ENCODE measurements at regions not wholly inside any gene's neighbourhood (a gene's known extent, or its start where the extent isn't known, plus 50 kb on each side); places are given as distances from the start of the nearest gene placed in this dataset.

DNA sequence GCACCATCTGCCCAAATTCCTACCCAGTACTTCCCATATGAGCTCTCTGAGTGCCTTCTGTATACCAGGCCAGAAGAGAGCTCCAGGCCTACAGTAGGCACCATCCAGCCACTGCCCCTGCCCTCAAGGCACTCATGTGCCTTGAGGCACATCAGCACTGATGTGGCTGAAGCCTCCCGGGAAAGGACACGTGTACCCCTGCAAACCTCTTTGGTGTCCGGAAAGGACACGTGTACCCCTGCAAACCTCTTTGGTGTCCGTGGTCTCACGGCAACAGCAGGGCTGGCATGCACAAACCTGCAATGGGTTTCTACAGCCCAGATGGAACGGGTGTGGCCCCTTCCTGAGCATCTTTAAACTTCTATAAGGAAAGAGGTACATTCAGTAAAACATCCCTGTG, 209.4 kb upstream of the IGF1R start (continued):
- TF ChIP-seq JUND (IDR thresholded peaks at IDR 0.05), result no peak

DNA sequence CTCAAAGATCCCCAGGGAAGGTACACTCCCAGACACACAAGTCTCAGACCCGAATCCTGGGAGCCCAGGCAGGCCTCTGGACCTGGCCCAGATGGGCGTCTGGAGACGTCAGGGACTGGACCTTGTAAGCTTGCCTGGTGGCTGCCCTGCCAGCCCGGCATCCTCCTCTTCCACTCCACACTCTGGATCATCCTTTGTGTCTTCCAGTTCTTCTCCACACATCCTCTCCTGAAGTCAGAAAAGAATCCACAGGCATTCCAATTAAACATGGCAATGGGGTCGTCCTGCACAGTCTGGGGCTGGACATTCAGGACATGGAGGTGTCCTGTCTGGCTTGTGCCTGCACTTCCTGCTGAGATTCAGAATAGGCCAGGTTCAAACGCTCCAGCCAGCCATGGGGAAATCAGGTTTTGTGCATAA, 208.8 kb upstream of the IGF1R start:
- Histone ChIP-seq H2AFZ (ENCODE audit: low read depth, low read length, poor library complexity, severe bottlenecking) (no peak overlapping the region), H3K36me3 (ENCODE audit: control insufficient read depth in 1 of 2, insufficient read depth in 2 of 2, low read length in 2 of 2) (no peaks in the 10 kb centered on the region), H3K9ac (ENCODE audit: low read length) (no peak overlapping the region), H3K4me1 (ENCODE audit: control insufficient read depth in 1 of 2, insufficient read depth in 2 of 2, low read length in 2 of 2) (no peaks in the 10 kb centered on the region; a peak in 1 of 4 replicates), H3K79me2 (ENCODE audit: insufficient read depth, low read length) (no peaks in the 10 kb centered on the region), H3K9me3 (ENCODE audit: control insufficient read depth in 1 of 2, insufficient read depth in 1 of 2, low read depth in 1 of 2, low read length in 2 of 2) (no peaks in the 10 kb centered on the region), H3K9me2 (ENCODE audit: insufficient read depth) (no peaks in the 10 kb centered on the region), H3K4me2 (ENCODE audit: low read length) (no peak overlapping the region), H3K4me3 (replicated peaks in 1 of 2; ENCODE audit: low read depth in 1 of 2, low read length in 2 of 2) (no peak overlapping the region), H4K20me1 (ENCODE audit: insufficient read depth) (no peaks in the 10 kb centered on the region), H3K27me3 (ENCODE audit: insufficient read depth, low read length) (0 out of 2 replicates have a peak, but pooled peaks cover 5% of the 10 kb centered on the region), H3K27ac (ENCODE audit: low read depth, low read length) (no peak overlapping the region)
- RAD21 ChIA-PET (ENCODE audit: low non-redundant PET in 1 of 2, low total read pairs in 2 of 2, uncharacterized antibody in 2 of 2, unreplicated experiment in 2 of 2), result no interaction called here
- CTCF ChIA-PET, result no interaction called here
- intact Hi-C loops (cut with micrococcal nuclease), result no loop called here
- DNase-seq (ENCODE audit: low read depth, low spot score), result no peak
- no peak for TF ChIP-seq SIN3A (IDR thresholded peaks at IDR 0.05; ENCODE audit: low read depth)
- TF ChIP-seq JUND (IDR thresholded peaks at IDR 0.05), result no peak
- no peak for TF ChIP-seq ZFX (IDR thresholded peaks at IDR 0.05)
- TF ChIP-seq CEBPB (IDR thresholded peaks at IDR 0.05; ENCODE audit: low read depth), result no peak
- no peak for TF ChIP-seq ELF1 (IDR thresholded peaks at IDR 0.05; ENCODE audit: borderline replicate concordance, low read depth)
- no peak for TF ChIP-seq CBX3 (IDR thresholded peaks at IDR 0.05; ENCODE audit: low read depth)
- no peak for TF ChIP-seq POLR2A (IDR thresholded peaks at IDR 0.05; ENCODE audit: borderline replicate concordance, extremely low read depth, insufficient read depth, insufficient read length)
- TF ChIP-seq TCF7L2 (IDR thresholded peaks at IDR 0.05; ENCODE audit: borderline replicate concordance, extremely low read depth, insufficient read depth, insufficient read length), result no peak
- TF ChIP-seq, protein P1, sequence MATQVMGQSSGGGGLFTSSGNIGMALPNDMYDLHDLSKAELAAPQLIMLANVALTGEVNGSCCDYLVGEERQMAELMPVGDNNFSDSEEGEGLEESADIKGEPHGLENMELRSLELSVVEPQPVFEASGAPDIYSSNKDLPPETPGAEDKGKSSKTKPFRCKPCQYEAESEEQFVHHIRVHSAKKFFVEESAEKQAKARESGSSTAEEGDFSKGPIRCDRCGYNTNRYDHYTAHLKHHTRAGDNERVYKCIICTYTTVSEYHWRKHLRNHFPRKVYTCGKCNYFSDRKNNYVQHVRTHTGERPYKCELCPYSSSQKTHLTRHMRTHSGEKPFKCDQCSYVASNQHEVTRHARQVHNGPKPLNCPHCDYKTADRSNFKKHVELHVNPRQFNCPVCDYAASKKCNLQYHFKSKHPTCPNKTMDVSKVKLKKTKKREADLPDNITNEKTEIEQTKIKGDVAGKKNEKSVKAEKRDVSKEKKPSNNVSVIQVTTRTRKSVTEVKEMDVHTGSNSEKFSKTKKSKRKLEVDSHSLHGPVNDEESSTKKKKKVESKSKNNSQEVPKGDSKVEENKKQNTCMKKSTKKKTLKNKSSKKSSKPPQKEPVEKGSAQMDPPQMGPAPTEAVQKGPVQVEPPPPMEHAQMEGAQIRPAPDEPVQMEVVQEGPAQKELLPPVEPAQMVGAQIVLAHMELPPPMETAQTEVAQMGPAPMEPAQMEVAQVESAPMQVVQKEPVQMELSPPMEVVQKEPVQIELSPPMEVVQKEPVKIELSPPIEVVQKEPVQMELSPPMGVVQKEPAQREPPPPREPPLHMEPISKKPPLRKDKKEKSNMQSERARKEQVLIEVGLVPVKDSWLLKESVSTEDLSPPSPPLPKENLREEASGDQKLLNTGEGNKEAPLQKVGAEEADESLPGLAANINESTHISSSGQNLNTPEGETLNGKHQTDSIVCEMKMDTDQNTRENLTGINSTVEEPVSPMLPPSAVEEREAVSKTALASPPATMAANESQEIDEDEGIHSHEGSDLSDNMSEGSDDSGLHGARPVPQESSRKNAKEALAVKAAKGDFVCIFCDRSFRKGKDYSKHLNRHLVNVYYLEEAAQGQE (IDR thresholded peaks at IDR 0.05; ENCODE audit: low read depth), result no peak
- TF ChIP-seq YY1 (IDR thresholded peaks at IDR 0.05; ENCODE audit: extremely low read depth, insufficient replicate concordance, low read depth, low read length), result no peak
- no peak for TF ChIP-seq SRF (IDR thresholded peaks at IDR 0.05; ENCODE audit: low read depth)
- TF ChIP-seq, protein P2, sequence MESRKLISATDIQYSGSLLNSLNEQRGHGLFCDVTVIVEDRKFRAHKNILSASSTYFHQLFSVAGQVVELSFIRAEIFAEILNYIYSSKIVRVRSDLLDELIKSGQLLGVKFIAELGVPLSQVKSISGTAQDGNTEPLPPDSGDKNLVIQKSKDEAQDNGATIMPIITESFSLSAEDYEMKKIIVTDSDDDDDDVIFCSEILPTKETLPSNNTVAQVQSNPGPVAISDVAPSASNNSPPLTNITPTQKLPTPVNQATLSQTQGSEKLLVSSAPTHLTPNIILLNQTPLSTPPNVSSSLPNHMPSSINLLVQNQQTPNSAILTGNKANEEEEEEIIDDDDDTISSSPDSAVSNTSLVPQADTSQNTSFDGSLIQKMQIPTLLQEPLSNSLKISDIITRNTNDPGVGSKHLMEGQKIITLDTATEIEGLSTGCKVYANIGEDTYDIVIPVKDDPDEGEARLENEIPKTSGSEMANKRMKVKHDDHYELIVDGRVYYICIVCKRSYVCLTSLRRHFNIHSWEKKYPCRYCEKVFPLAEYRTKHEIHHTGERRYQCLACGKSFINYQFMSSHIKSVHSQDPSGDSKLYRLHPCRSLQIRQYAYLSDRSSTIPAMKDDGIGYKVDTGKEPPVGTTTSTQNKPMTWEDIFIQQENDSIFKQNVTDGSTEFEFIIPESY (IDR thresholded peaks at IDR 0.05; ENCODE audit: extremely low read depth, insufficient replicate concordance, low read length), result no peak
- TF ChIP-seq, protein P3, sequence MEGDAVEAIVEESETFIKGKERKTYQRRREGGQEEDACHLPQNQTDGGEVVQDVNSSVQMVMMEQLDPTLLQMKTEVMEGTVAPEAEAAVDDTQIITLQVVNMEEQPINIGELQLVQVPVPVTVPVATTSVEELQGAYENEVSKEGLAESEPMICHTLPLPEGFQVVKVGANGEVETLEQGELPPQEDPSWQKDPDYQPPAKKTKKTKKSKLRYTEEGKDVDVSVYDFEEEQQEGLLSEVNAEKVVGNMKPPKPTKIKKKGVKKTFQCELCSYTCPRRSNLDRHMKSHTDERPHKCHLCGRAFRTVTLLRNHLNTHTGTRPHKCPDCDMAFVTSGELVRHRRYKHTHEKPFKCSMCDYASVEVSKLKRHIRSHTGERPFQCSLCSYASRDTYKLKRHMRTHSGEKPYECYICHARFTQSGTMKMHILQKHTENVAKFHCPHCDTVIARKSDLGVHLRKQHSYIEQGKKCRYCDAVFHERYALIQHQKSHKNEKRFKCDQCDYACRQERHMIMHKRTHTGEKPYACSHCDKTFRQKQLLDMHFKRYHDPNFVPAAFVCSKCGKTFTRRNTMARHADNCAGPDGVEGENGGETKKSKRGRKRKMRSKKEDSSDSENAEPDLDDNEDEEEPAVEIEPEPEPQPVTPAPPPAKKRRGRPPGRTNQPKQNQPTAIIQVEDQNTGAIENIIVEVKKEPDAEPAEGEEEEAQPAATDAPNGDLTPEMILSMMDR (IDR thresholded peaks at IDR 0.05 in 2 of 3, conservative IDR thresholded peaks at IDR 0.05 in 1 of 3; ENCODE audit: borderline replicate concordance in 1 of 3, insufficient read depth in 1 of 3, low read depth in 2 of 3, low read length in 2 of 3), result no peak
- TF ChIP-seq POLR2AphosphoS5 (IDR thresholded peaks at IDR 0.05; ENCODE audit: low read depth, low read length), result no peak
- no peak for TF ChIP-seq RAD21 (IDR thresholded peaks at IDR 0.05; ENCODE audit: low read depth)
- TF ChIP-seq ZNF274 (IDR thresholded peaks at IDR 0.05; ENCODE audit: low read depth, low read length), result no peak
- no peak for TF ChIP-seq FOSL1 (IDR thresholded peaks at IDR 0.05; ENCODE audit: low read depth)
- no peak for TF ChIP-seq SP1 (IDR thresholded peaks at IDR 0.05; ENCODE audit: low read depth)
- no peak for TF ChIP-seq EZH2 (IDR thresholded peaks at IDR 0.05)
- TF ChIP-seq, protein P4, sequence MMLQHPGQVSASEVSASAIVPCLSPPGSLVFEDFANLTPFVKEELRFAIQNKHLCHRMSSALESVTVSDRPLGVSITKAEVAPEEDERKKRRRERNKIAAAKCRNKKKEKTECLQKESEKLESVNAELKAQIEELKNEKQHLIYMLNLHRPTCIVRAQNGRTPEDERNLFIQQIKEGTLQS (IDR thresholded peaks at IDR 0.05), result no peak
- no peak for ATAC-seq
- BruUV-seq (replicated peaks), result no TSS peak
- POLR2A ChIA-PET, result no interaction called here
